ENCODE measurements at regions not wholly inside any gene's neighbourhood (a gene's known extent, or its start where the extent isn't known, plus 50 kb on each side); places are given as distances from the start of the nearest gene placed in this dataset.

DNA sequence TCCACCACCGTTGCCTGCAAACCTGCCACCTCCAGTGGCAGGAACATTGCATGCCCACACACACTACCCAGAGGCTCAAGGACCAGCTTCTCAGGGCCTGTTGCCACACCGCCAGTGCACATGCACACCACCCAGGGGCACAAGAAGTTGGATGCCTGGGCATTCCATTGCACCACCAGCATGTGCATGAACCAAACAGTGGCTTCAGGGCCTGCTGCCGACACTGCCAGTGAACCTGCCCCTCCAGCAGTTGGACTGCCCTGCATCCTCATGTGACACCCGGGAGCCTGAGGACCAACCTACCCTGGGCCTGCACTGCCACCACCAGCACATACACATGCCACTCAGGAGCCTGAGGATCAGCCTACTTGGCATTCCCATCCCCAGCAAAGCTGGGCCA lies 303.7 kb downstream of the KCNJ2 start:
- Mint-ChIP-seq H3K27me3 (ENCODE audit: unreplicated experiment) (no peaks in the 10 kb centered on the region), H3K9me3 (ENCODE audit: low read depth, unreplicated experiment) (peaks cover 5% of the 10 kb centered on the region), H3K27ac (ENCODE audit: unreplicated experiment) (no peak overlapping the region), H3K4me3 (ENCODE audit: low read depth, unreplicated experiment) (no peak overlapping the region), H3K36me3 (ENCODE audit: insufficient read depth, unreplicated experiment) (no peaks in the 10 kb centered on the region), H3K4me1 (ENCODE audit: low read depth, unreplicated experiment) (no peaks in the 10 kb centered on the region)
- intact Hi-C loops (cut with micrococcal nuclease; ENCODE audit: unreplicated experiment) = no loop called here
- DNase-seq = no peak
- no TSS peak for BruUV-seq (replicated peaks)
- CTCF ChIA-PET = no interaction called here
- no peak for TF ChIP-seq CTCF (IDR thresholded peaks at IDR 0.05; ENCODE audit: unreplicated experiment)

DNA sequence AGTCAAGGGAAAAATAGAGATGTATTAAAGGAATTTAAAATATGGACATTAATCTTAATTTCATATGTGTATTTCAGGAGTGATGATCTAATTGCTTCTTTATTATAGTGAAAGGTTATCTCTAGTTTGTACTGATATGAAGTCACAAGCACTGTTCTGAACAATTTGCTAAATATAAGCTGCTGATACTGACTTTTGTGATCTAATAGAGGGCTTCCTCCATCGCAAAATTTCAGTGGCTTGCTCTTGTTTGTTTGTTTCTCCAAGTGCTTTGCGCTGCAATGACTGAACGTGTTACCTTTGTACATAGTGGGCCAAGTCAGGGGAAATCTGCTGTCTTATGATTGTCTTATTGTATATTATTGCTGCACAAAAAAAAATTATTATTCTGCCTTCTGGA lies 307.0 kb downstream of the KCNJ2 start:
- no peak overlapping the region for H3K27ac Mint-ChIP-seq (ENCODE audit: unreplicated experiment)
- CTCF ChIA-PET = no interaction called here
- H3K36me3 Mint-ChIP-seq (ENCODE audit: insufficient read depth, unreplicated experiment) = no peaks in the 10 kb centered on the region
- no peak overlapping the region for H3K4me3 Mint-ChIP-seq (ENCODE audit: low read depth, unreplicated experiment)
- intact Hi-C loops (cut with micrococcal nuclease; ENCODE audit: unreplicated experiment) = no loop called here
- DNase-seq = no peak
- H3K4me1 Mint-ChIP-seq (ENCODE audit: low read depth, unreplicated experiment) = no peaks in the 10 kb centered on the region
- BruUV-seq (replicated peaks) = no TSS peak
- H3K27me3 Mint-ChIP-seq (ENCODE audit: unreplicated experiment) = no peaks in the 10 kb centered on the region
- H3K9me3 Mint-ChIP-seq (ENCODE audit: low read depth, unreplicated experiment) = peaks cover 5% of the 10 kb centered on the region
- TF ChIP-seq CTCF (IDR thresholded peaks at IDR 0.05; ENCODE audit: unreplicated experiment) = no peak

DNA sequence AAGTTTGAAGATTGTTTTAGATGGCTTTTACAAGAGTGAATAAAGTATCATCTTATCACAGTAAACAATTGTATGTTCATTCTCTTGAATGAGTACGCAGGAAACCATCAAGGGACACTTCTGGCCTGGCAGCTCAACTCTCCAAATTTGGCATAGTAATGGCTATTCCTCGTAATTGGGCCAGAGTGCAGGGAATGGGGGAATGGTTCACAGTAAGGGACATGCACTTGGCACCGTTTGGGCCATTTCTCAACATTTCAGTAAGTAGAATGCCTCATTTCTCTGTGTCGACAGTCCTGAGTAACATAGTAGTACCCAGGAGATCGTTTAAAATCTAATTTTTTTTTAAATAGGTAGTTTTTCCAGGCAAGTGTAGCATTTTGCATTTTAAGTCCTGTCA lies 309.6 kb downstream of the KCNJ2 start:
- Mint-ChIP-seq H3K9me3 (ENCODE audit: low read depth, unreplicated experiment) (peaks cover 4% of the 10 kb centered on the region), H3K4me1 (ENCODE audit: low read depth, unreplicated experiment) (no peaks in the 10 kb centered on the region), H3K4me3 (ENCODE audit: low read depth, unreplicated experiment) (no peak overlapping the region), H3K27me3 (ENCODE audit: unreplicated experiment) (no peaks in the 10 kb centered on the region), H3K36me3 (ENCODE audit: insufficient read depth, unreplicated experiment) (no peaks in the 10 kb centered on the region), H3K27ac (ENCODE audit: unreplicated experiment) (no peak overlapping the region)
- TF ChIP-seq CTCF (IDR thresholded peaks at IDR 0.05; ENCODE audit: unreplicated experiment) = no peak
- CTCF ChIA-PET = no interaction called here
- DNase-seq = no peak
- BruUV-seq (replicated peaks) = no TSS peak
- intact Hi-C loops (cut with micrococcal nuclease; ENCODE audit: unreplicated experiment) = no loop called here

- intact Hi-C loops (cut with micrococcal nuclease; ENCODE audit: unreplicated experiment) = no loop called here
- Mint-ChIP-seq H3K27ac (ENCODE audit: unreplicated experiment) (no peak overlapping the region), H3K9me3 (ENCODE audit: low read depth, unreplicated experiment) (no peaks in the 10 kb centered on the region), H3K4me1 (ENCODE audit: low read depth, unreplicated experiment) (no peaks in the 10 kb centered on the region), H3K36me3 (ENCODE audit: insufficient read depth, unreplicated experiment) (no peaks in the 10 kb centered on the region), H3K4me3 (ENCODE audit: low read depth, unreplicated experiment) (no peak overlapping the region), H3K27me3 (ENCODE audit: unreplicated experiment) (no peaks in the 10 kb centered on the region)
- CTCF ChIA-PET = no interaction called here
- BruUV-seq (replicated peaks) = no TSS peak
- no peak for TF ChIP-seq CTCF (IDR thresholded peaks at IDR 0.05; ENCODE audit: unreplicated experiment)
- DNase-seq = no peak
These were observed 310.4 kb downstream of the KCNJ2 start for GRCh38 chr17:70479779-70480178.

GRCh38 chr17:70483624-70484023 lies 314.3 kb downstream of the KCNJ2 start:
- no TSS peak for BruUV-seq (replicated peaks)
- Mint-ChIP-seq H3K27me3 (ENCODE audit: unreplicated experiment) (no peaks in the 10 kb centered on the region), H3K9me3 (ENCODE audit: low read depth, unreplicated experiment) (no peaks in the 10 kb centered on the region), H3K36me3 (ENCODE audit: insufficient read depth, unreplicated experiment) (no peaks in the 10 kb centered on the region), H3K27ac (ENCODE audit: unreplicated experiment) (no peak overlapping the region), H3K4me1 (ENCODE audit: low read depth, unreplicated experiment) (no peaks in the 10 kb centered on the region), H3K4me3 (ENCODE audit: low read depth, unreplicated experiment) (no peak overlapping the region)
- no peak for DNase-seq
- intact Hi-C loops (cut with micrococcal nuclease; ENCODE audit: unreplicated experiment) = no loop called here
- CTCF ChIA-PET = no interaction called here
- TF ChIP-seq CTCF (IDR thresholded peaks at IDR 0.05; ENCODE audit: unreplicated experiment) = no peak
